Activated CD4-positive, alpha-beta T cell treated with anti-CD3 and anti-CD28 coated beads for 48 hours (primary cell): ENCODE measurements at regions not wholly inside any gene's neighbourhood (a gene's known extent, or its start where the extent isn't known, plus 50 kb on each side); places are given as distances from the start of the nearest gene placed in this dataset.
"Not testable (repeated sequence)": the region's sequence is repeated elsewhere in the genome, so short reads cannot be mapped to it uniquely, and the experiment has no call there.

Source experiments
- DNase-seq: peaks from one replicate; pipeline ENCODE4 v3.0.0-alpha.2; 2020

GRCh38 chr6:169099411-169100202, 154.0 kb downstream of the THBS2 start:
- DNase-seq, result no peak

GRCh38 chr6:169098651-169099050, 155.0 kb downstream of the THBS2 start:
- not testable (repeated sequence) for DNase-seq

GRCh38 chr6:169098116-169098515, 155.5 kb downstream of the THBS2 start:
- no peak for DNase-seq

DNA sequence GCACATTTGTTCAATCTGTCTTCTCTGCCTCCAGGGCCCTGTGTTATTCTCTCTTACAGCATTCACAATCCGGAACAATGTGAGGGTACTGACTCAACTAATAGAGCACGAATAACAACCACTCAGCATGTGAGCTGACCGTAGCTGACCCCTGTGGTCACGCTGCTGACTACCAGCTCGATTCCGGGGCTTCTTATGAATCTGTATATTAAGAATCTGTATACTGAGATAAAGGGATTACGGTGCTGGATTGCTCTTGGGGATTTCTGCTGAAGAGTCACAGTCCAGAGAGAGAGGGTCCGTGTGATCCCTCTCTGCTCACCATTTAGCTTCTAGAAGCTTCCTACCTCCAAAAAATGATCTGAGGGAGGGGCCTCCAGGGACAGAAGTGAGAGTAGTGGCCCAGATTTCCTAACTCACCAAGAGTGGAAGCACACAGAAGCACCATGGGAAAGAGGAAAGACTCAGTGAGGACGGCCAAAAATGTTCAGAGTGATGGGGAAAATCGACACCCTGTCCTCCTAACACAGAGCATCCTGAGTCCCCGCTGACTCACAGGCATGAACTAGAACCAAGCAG, 156.2 kb downstream of the THBS2 start:
- no peak for DNase-seq

- DNase-seq, result no peak
Observed at GRCh38 chr6:169096388-169096787, 157.3 kb downstream of the THBS2 start.

DNA sequence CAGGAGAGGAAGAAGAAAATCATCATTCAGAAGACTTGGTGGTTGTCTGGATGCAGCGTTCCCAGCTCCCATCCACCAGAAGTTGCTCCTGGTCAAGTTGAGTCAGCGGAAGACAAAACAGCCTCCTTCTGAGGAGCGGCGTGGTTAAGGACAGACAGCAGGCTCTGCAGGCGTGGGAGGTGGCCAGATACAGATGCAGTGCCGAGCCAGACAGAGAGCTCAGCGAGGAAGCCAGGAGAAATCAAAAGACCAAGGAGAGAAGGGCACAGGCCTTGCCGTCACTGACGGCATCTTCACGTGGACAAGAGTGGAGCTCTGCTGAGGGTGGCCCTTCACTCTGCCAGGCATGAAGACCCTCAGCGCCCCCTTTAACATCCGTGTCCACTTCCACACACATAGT, 158.5 kb downstream of the THBS2 start:
- no peak for DNase-seq

DNA sequence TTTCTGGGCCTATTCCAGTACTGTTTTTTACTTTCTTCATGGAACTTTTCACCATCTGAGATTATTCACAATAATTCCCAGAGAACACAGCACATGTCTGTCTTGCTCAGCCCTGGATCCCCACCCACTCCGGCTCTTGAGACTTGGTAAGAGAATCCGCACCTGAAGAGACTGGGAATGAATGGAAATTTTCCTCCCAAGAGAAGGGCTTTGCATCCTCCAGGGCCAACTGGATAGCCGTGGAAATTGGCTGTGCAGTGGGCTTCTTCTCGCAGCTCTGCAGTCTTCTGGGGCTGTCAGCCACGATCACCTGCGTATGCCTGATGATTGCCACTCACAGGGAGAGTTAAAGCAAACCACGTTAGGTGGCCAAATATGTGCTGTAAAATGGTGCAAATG, 159.1 kb downstream of the THBS2 start:
- no peak for DNase-seq

DNA sequence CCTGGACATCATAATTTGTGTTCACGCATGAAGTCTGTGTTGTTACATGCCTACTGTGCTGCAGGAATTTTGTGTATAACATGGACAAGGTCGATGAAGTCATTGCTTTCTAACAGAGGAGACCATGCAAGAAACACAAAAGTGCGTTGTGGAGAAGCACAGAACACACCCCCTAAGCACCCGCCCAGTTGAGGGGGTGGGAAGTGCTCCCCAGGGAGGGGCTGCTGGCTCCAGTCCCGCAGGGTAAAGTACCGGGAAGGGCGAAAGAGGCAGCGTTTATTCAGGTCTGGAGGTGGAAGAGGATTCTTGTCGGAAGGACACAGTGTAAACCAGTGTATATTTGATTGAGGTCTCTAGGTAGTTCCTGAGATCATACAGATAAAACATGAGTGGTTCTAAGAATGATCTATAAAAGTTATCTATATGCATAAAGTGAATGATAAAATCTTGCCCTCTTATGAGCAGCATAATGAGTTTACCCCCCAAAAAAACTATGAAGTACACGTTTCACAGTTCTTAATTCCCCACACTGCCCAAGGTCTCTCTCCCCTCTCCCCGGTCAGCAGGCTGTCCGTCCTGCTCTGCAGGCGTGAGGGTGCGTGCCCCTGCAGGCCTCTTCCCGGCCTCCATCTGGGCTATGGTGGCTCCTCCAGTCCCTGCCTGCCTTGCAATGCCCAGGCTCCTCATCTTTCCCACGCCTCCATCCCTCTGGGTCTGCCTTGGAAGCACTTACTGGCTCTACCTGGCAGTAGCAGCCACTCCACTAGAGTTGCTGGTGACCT, 159.7 kb downstream of the THBS2 start:
- DNase-seq, result no peak

DNA sequence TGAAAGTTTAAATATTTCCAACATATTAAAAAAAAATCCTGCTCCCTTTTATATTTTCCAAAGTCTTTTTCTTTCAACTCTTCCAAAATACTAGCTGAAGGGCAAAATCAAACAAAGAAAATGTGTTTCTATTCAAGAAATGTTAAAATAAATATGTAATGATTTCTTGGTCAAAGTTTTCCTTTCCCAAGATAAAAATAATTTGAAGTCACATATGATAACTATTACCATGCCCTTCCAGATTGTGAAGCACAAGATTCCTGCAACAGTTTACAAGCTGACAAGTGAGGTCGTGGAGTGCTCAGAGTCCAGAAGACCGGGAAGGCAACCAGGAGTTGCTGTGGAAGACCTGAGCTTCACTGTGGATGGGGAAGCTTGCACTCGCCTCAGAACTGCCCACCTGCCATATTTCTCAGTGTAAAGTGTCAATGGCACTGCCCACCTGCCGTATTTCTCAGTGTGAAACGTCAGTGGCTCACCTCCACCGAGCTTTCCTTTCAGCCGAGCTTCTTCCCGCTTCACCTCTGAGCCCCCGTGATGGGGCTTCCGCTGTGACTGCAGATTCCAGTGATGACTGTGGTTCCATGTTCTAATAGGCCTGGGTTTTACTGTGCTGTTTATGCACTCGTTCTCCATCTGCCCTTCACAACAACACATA, 160.5 kb downstream of the THBS2 start:
- no peak for DNase-seq

- DNase-seq, result no peak
Observed at GRCh38 chr6:169092375-169092774, 161.3 kb downstream of the THBS2 start.

DNA sequence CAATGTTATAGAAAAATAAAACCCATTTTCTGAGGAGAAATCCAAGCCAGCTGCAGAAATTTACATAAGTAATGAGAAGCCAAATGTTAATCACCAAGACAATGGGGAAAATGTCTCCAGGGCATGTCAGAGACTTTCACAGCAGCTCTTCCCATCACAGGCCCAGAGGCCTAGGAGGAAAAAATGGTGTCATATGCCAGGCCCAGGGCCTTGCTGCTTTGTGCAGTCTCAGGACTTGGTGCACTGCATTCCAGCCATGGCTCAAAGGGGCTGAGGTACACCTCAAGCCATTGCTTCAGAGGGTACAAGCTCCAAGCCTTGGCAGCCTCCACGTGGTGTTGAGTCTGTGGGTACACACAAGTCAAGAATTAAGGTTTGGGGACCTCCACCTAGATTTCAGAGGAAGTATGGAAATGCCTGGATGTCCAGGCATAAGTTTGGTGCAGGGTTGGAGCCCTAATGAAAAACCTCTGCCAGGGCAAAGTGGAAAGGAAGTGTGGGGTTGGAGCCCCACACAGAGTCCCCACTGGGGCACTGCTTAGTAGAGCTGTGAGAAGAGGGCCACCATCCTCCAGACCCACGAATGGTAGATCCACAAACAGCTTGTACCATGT, 163.0 kb downstream of the THBS2 start:
- DNase-seq, result not testable (repeated sequence)

GRCh38 chr6:169088762-169089161, 164.9 kb downstream of the THBS2 start:
- no peak for DNase-seq

- no peak for DNase-seq
Observed at GRCh38 chr6:169087443-169088041, 166.1 kb downstream of the THBS2 start.

- not testable (repeated sequence) for DNase-seq
Observed at GRCh38 chr6:169086616-169087015, 167.0 kb downstream of the THBS2 start.

GRCh38 chr6:169086020-169086419, 167.6 kb downstream of the THBS2 start:
- no peak for DNase-seq

DNA sequence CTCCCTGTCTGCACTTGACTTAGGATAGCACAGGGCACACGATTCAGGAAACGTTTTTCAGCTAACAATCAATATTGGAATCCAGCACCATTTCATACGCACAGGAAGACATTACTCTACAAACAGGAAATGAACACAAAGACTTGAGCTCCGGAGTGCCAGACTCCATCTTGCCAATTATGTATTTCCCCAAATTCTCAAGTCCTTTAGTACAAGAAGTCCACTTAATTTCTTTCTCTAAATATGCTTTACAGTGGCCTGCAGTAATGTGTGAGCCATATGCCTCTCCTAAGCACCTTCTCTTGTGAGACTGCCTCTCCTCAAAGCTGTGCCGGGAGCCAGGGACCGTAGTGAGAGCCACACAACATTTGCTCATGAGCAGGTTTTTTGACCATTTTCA, 168.2 kb downstream of the THBS2 start:
- DNase-seq, result no peak

- DNase-seq, result not testable (repeated sequence)
Observed at GRCh38 chr6:169084557-169084956, 169.1 kb downstream of the THBS2 start.

- DNase-seq, result no peak
Observed at GRCh38 chr6:169084067-169084466, 169.6 kb downstream of the THBS2 start.

DNA sequence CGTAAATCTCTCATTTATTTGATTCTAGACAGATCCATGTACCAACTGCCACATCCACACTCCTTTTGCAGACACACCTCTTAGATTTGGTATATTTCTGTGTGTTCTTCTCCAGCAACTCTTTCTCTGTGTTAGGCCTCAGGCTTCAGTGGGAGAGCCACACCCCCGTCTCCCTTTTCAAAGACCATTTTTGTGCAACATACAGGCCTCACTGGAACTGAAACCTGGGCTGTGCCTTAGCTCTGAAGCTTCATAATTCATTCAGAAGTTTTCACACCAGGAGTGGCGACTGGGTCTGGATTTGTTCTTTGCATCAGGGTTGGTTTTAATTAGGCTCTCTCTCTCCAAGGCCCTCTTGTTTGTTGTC, 170.2 kb downstream of the THBS2 start:
- no peak for DNase-seq

GRCh38 chr6:169082817-169083507, 170.7 kb downstream of the THBS2 start:
- DNase-seq, result no peak

- DNase-seq, result no peak
Observed at GRCh38 chr6:169082093-169082492, 171.6 kb downstream of the THBS2 start.

GRCh38 chr6:169081248-169081647, 172.4 kb downstream of the THBS2 start:
- DNase-seq, result no peak
